Muscle layer of colon (tissue), 2 donors: ENCODE measurements at regions not wholly inside any gene's neighbourhood (a gene's known extent, or its start where the extent isn't known, plus 50 kb on each side); places are given as distances from the start of the nearest gene placed in this dataset.

Experiments
- H3K27ac ChIP-seq: one replicate; pipeline ENCODE4 v1.7.0; 2013; ENCODE audit warnings: low read depth, mild to moderate bottlenecking, low read length, moderate library complexity
- H3K27me3 ChIP-seq, 2 donors: one replicate each; pipeline ENCODE4 v1.7.0; 2013; ENCODE audit warnings: low read length in 2 of 2, mild to moderate bottlenecking in 2 of 2; ENCODE audit not compliant: insufficient read depth in 2 of 2, control insufficient read depth in 1 of 2
- H3K36me3 ChIP-seq: one replicate; pipeline ENCODE4 v1.7.0; 2013; ENCODE audit warnings: mild to moderate bottlenecking, low read length; ENCODE audit not compliant: insufficient read depth
- H3K4me1 ChIP-seq: one replicate; pipeline ENCODE4 v1.7.0; 2013; ENCODE audit warnings: mild to moderate bottlenecking, low read length; ENCODE audit not compliant: insufficient read depth
- H3K4me3 ChIP-seq, 2 donors: one replicate each; pipeline ENCODE4 v1.7.0; 2013; ENCODE audit warnings: low read length in 2 of 2, low read depth in 1 of 2, mild to moderate bottlenecking in 1 of 2, moderate library complexity in 1 of 2
- H3K9ac ChIP-seq: one replicate; pipeline ENCODE4 v1.7.0; 2013; ENCODE audit warnings: low read length
- H3K9me3 ChIP-seq: one replicate; pipeline ENCODE4 v1.7.0; 2013; ENCODE audit warnings: mild to moderate bottlenecking, low read length
- donor health status: abdominal sarcoma.
- donor health status: Adenocarcinoma of cecum.

DNA sequence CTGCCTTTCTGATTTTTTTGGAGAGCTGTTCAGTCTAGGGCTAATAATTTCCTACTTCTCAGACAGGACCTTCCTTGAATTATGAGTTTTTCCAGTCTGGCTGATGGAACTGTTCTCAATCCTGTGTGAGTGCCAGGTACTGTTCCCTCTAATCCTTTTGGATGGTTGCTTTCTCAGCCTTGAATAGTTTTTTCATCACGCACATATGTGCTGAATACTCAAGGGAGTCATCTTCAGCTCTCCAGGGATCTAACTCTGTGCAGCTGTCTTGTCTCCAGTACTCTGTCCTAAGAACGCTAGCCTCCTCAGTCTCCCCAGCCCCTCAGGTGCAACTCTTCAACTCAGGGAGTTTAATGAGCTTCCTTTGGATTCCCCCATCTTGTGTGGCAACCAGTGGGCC, 93.2 kb downstream of the GASK1B start:
- Histone ChIP-seq H3K36me3 (no peaks in the 10 kb centered on the region), H3K9me3 (no peaks in the 10 kb centered on the region), H3K27ac (peak overlapping the region; percentile 1), H3K4me3 (no peak overlapping the region), H3K4me1 (peaks cover 12% of the 10 kb centered on the region), H3K9ac (no peak overlapping the region), H3K27me3 (no peaks in the 10 kb centered on the region)

DNA sequence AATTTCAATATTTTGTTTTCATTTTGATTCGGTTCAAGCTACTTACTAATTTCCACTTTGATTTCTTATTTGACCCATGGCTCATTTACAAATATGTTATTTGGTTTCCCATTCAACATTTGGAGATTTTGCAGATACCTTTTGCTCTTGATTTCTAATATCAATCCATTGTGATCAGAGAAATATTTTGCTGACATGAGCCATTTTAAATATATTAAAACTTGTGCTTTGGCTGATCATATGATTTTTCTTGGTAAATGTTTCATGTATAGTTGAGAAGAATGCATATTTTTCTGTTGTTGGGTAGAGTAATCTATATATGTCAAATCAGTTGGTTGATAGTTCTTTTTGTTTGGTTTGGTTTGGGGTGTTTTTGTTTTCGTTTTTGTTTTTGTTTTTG, 95.0 kb downstream of the GASK1B start:
- Histone ChIP-seq H3K9me3 (no peaks in the 10 kb centered on the region), H3K36me3 (no peaks in the 10 kb centered on the region), H3K4me1 (peaks cover 12% of the 10 kb centered on the region), H3K9ac (no peak overlapping the region), H3K27me3 (no peaks in the 10 kb centered on the region), H3K4me3 (no peak overlapping the region), H3K27ac (no peak overlapping the region)

DNA sequence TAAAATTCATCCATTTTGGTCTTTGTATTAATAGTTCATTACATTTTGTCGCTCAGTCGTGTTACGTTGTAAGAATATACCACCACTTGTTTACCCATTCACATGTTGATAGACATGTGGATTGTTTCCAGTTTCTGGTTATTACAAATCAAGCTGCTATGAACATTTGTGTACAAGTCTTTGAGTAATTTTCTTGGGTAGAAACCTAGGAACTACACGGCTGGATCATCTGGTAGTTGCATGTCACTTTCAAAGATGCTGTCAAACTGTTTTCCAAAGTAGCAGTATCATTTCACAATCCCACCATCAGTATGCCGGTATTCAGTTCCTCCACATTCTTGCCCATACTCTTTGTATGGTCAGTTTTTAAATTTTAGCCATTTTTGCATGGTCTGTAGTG, 98.0 kb downstream of the GASK1B start:
- Histone ChIP-seq H3K9ac (no peak overlapping the region), H3K4me1 (peaks cover 6% of the 10 kb centered on the region), H3K27me3 (no peaks in the 10 kb centered on the region), H3K9me3 (no peaks in the 10 kb centered on the region), H3K36me3 (no peaks in the 10 kb centered on the region), H3K27ac (no peak overlapping the region), H3K4me3 (no peak overlapping the region)

DNA sequence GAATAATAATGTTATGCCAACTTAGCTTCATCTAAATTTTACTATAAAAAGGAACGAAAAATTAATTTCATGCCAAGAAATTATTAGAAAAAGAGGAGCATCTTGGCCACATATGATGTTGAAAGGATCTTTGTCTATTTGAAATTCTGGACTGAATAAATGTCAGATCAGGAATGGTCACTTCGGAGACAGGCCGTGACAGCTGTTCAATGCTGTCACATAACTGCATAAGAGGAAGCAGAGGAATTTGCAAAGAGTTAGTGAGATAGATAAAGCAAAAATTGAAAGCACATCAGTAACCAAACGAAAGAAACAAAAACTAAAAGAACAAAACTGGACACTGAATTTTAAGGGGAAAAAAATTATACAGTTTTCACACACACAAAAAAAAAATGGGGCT, 100.9 kb downstream of the GASK1B start:
- H3K4me1 ChIP-seq = no peaks in the 10 kb centered on the region
- H3K9me3 ChIP-seq = no peaks in the 10 kb centered on the region
- H3K9ac ChIP-seq = no peak overlapping the region
- H3K36me3 ChIP-seq = no peaks in the 10 kb centered on the region
- no peak overlapping the region for H3K27ac ChIP-seq
- no peak overlapping the region for H3K4me3 ChIP-seq
- H3K27me3 ChIP-seq = no peaks in the 10 kb centered on the region

DNA sequence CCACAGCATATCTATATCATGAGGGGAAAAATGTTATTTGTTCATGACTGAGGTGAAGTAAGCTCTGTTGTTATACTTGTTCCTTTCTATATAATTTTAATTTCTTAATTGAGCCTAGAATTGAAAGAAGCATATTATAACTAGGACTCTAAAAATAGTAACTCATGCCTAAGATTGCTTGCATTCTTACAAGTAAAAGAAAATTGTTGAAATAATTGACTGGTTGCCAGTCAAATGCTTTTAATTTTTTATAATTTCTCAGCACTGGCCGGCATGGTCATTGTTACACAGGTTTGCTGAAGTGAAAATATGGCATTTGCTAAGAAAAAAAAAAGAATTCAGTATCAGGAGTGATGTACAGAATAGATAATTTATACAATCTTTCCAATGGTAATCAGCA, 104.8 kb downstream of the GASK1B start:
- H3K27me3 ChIP-seq = no peaks in the 10 kb centered on the region
- no peak overlapping the region for H3K27ac ChIP-seq
- no peak overlapping the region for H3K9ac ChIP-seq

DNA sequence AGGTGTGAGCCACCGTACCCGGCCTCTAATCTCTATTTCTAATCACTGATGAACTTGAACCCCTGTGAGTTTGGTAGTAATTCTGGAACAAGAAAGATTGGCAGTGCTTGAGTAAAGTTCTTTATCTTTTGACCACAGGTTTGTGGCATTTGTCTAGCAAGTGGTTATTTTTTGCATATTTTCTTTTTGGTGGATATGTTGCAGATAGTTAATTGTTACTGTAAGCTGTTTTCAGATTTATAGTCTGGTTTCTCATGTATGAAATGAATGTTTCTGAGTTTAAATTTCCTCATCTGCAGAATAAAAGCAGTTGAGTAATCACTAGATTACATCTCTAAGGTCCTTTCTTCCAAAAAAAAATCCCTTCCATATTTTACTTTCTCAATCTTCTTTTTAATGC, 105.2 kb downstream of the GASK1B start:
- no peaks in the 10 kb centered on the region for H3K27me3 ChIP-seq
- no peak overlapping the region for H3K27ac ChIP-seq
- no peak overlapping the region for H3K4me3 ChIP-seq
- no peaks in the 10 kb centered on the region for H3K9me3 ChIP-seq
- H3K9ac ChIP-seq = no peak overlapping the region
- no peaks in the 10 kb centered on the region for H3K4me1 ChIP-seq
- no peaks in the 10 kb centered on the region for H3K36me3 ChIP-seq

More for the DNA sequence above, 104.8 kb downstream of the GASK1B start:
- Histone ChIP-seq H3K4me3 (no peak overlapping the region), H3K9me3 (no peaks in the 10 kb centered on the region), H3K4me1 (no peaks in the 10 kb centered on the region), H3K36me3 (no peaks in the 10 kb centered on the region)

DNA sequence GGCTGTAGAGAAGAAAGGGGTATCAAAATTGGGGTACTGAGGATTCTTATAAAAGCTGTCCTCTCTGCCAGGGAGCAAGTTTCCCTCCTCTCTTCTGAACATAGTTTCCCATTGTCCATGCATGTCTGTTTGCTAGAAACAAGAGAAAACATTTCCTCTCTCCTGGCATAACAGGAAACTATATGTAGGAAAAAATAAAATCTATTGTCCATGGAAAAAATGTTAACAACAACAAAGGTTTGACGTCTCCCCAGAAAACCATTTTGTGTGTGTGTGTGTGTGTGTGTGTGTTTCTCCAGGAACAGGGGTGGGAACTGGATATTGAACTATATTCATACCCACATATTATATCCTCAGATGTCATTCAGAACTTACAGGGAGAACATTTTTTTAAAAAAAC, 107.2 kb downstream of the GASK1B start:
- Histone ChIP-seq H3K9ac (no peak overlapping the region), H3K4me1 (no peaks in the 10 kb centered on the region), H3K4me3 (no peak overlapping the region), H3K9me3 (no peaks in the 10 kb centered on the region), H3K27ac (no peak overlapping the region), H3K36me3 (no peaks in the 10 kb centered on the region), H3K27me3 (no peaks in the 10 kb centered on the region)

DNA sequence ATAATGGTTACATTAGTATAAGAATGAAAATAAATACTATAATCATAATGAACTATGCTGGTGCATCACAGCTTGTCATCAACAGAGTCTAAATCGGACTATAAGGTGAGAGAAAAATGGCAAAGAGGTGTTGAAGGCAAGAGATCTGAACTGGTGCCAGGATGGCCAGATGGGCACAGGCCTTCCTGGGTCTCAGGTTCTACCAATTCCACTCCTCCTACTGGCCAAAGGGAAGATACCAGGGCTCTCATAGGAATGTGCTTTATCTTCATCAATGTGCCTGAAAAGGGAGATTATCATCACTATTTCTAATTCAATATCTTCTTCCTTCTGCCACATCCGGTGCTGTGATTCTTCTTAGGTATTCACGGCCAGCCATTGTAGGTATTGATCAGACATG, 107.6 kb downstream of the GASK1B start:
- H3K36me3 ChIP-seq = no peaks in the 10 kb centered on the region
- H3K4me1 ChIP-seq = no peaks in the 10 kb centered on the region

DNA sequence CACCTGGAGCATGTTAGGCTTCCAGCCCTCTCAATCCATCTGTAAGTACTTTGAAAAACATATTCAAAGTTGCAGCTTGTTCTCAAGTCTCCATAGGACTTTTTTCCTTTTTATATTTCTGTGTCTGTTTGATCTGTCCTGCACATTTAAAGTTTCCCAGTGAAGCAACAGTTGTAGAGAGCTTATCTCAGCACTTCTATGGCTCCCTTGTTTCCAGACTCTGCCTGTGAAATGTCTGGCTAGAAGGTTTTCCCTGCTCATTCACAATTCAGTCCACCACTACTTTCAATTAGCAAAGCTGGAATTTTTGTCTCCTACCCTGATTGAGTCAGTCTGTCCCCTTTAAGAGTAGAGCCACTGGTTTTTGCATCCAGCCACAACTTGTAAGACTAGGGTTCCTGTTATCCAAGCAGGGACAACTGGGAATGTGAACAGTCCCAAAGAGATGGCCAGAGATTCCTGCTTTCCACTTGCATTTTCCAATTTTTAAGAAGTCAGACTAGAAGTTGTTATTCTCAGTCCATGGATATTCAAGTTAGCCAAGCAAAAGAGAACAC, 116.1 kb downstream of the GASK1B start:
- Histone ChIP-seq H3K4me1 (no peaks in the 10 kb centered on the region), H3K27ac (no peak overlapping the region)

More for the DNA sequence above, 107.6 kb downstream of the GASK1B start:
- no peak overlapping the region for H3K9ac ChIP-seq
- no peak overlapping the region for H3K4me3 ChIP-seq
- no peaks in the 10 kb centered on the region for H3K9me3 ChIP-seq
- H3K27me3 ChIP-seq = no peaks in the 10 kb centered on the region
- H3K27ac ChIP-seq = no peak overlapping the region

DNA sequence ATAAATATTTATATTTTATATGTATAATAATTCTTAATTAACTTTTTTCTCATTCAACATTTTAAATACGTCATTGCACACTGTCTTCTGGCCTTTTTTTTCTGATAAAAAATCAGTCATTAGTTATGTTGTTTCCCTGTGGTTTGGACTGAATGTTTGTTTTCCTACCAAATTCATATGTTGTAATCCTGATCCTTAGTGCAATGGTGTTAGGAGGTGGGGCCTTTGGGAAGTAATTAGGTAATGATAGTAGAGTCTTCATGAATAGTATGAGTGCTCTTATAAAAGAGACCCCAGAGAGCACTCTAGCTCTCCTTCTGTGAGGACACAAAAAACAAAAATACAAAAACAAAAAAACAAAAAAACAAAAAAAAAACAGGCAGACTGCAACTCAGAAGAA, 117.2 kb downstream of the GASK1B start:
- Histone ChIP-seq H3K9ac (no peak overlapping the region), H3K27me3 (no peaks in the 10 kb centered on the region), H3K27ac (no peak overlapping the region), H3K4me3 (no peak overlapping the region), H3K4me1 (no peaks in the 10 kb centered on the region), H3K36me3 (no peaks in the 10 kb centered on the region), H3K9me3 (no peaks in the 10 kb centered on the region)

More for the DNA sequence above, 116.1 kb downstream of the GASK1B start:
- Histone ChIP-seq H3K36me3 (no peaks in the 10 kb centered on the region), H3K9ac (no peak overlapping the region), H3K27me3 (no peaks in the 10 kb centered on the region), H3K4me3 (no peak overlapping the region), H3K9me3 (no peaks in the 10 kb centered on the region)

DNA sequence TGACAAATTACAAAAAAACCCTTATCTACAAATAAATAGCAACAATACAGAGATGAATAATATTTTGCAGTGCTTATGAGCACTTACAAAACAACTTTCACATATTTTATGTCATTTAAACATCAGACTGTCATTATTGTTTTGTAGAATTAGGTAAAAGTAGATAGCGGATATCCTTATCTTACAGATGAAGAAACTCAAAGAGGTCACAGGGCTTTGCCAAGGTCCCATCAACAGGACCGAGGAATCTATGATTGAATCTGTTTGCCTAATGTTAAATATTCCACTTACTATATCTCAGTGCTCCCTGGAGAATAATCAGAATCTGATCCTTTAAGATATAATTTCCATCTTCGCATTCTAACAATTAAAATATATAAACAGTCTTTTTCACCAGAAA, 119.0 kb downstream of the GASK1B start:
- Histone ChIP-seq H3K9ac (no peak overlapping the region), H3K36me3 (no peaks in the 10 kb centered on the region), H3K4me1 (no peaks in the 10 kb centered on the region), H3K27me3 (no peaks in the 10 kb centered on the region), H3K27ac (no peak overlapping the region), H3K4me3 (no peak overlapping the region), H3K9me3 (no peaks in the 10 kb centered on the region)

DNA sequence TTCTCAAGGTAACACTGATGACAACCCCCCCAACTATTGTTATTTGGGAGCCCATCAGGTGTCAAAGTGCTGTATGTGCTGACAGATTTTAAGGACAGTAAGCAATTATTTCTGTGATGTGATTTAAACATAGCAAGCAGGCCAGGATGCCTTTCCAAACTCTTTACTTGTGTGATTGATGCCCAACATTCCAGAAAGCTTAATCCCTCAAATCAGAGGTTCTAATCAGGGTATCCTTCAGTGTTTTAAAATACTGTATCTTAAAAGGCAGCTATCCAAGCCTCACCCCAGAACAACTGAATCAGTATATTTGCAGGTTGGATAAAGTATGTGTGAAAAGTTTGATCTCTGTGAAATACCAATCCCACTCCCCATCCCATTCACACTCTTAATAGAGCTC, 119.7 kb downstream of the GASK1B start:
- Histone ChIP-seq H3K27ac (no peak overlapping the region), H3K27me3 (no peaks in the 10 kb centered on the region), H3K4me1 (no peaks in the 10 kb centered on the region), H3K9me3 (no peaks in the 10 kb centered on the region), H3K4me3 (no peak overlapping the region), H3K36me3 (no peaks in the 10 kb centered on the region), H3K9ac (no peak overlapping the region)
